Peyer's patch (tissue), 4 donors: ENCODE measurements at regions not wholly inside any gene's neighbourhood (a gene's known extent, or its start where the extent isn't known, plus 50 kb on each side); places are given as distances from the start of the nearest gene placed in this dataset.

Source experiments
- CTCF ChIP-seq, 6 experiments: fragments of 450-650 bp in 4 of 6; fragments of 200-600 bp in 2 of 6; sonication (generic) in 1 of 6; IDR thresholded peaks; one replicate each; pipeline ENCODE4 v1.5.1; 2017 to 2019; ENCODE audit warnings: antibody characterized with exemption in 6 of 6, mild to moderate bottlenecking in 3 of 6, moderate library complexity in 1 of 6
- POLR2A ChIP-seq, 2 donors: fragments of 450-650 bp; IDR thresholded peaks; one replicate each; pipeline ENCODE4 v1.5.1; 2017; ENCODE audit warnings: antibody characterized with exemption in 2 of 2, mild to moderate bottlenecking in 2 of 2, moderate library complexity in 2 of 2

GRCh38 chr5:88085462-88085861 lies 183.2 kb downstream of the TMEM161B start:
- TF ChIP-seq POLR2A (IDR thresholded peaks at IDR 0.05): no peak
- no peak for TF ChIP-seq CTCF (IDR thresholded peaks at IDR 0.05)
